ENCODE measurements at regions not wholly inside any gene's neighbourhood (a gene's known extent, or its start where the extent isn't known, plus 50 kb on each side); places are given as distances from the start of the nearest gene placed in this dataset.

- TF ChIP-seq CTCF (IDR thresholded peaks at IDR 0.05) (no peak), EZH2phosphoT487 (IDR thresholded peaks at IDR 0.05) (no peak), EZH2 (IDR thresholded peaks at IDR 0.05) (no peak)
These were observed 433.1 kb downstream of the C12orf50 start for GRCh38 chr12:87596134-87596533.
